GM23338 (cell line): ENCODE measurements at regions not wholly inside any gene's neighbourhood (a gene's known extent, or its start where the extent isn't known, plus 50 kb on each side); places are given as distances from the start of the nearest gene placed in this dataset.

Experiments used
- ATAC-seq: fragments of 200-7000 bp; cut with Tn5 transposase; 3 replicates; pipeline ENCODE4 v1.9.1; 2020
- DNase-seq: peaks from one replicate; pipeline ENCODE4 v3.0.0-alpha.2; 2015; ENCODE audit warnings: low spot score
- H2AFZ ChIP-seq: fragments of 200-600 bp; sonication (generic); 2 replicates; pipeline ENCODE4 v1.8.0; 2016; ENCODE audit warnings: antibody characterized with exemption, mild to moderate bottlenecking, moderate library complexity
- H3F3A ChIP-seq: fragments of 200-600 bp; sonication (generic); replicated peaks from 2 replicates; pipeline ENCODE4 v1.8.0; 2017; ENCODE audit warnings: antibody characterized with exemption, mixed run types, low read depth
- H3K27ac ChIP-seq: fragments of 200-600 bp; sonication (generic); 2 replicates; pipeline ENCODE4 v1.6.1; 2016; ENCODE audit warnings: low read depth
- H3K27me3 ChIP-seq: fragments of 200-600 bp; sonication (generic); 2 replicates; pipeline ENCODE4 v1.8.0; 2016; ENCODE audit warnings: mild to moderate bottlenecking, mixed run types, moderate library complexity; ENCODE audit not compliant: insufficient read depth
- H3K36me3 ChIP-seq: fragments of 200-600 bp; sonication (generic); 2 replicates; pipeline ENCODE4 v1.8.0; 2016; ENCODE audit warnings: mild to moderate bottlenecking; ENCODE audit not compliant: insufficient read depth
- H3K4me1 ChIP-seq: fragments of 200-600 bp; sonication (generic); 2 replicates; pipeline ENCODE4 v1.8.0; 2016; ENCODE audit warnings: mild to moderate bottlenecking, moderate library complexity; ENCODE audit not compliant: insufficient read depth
- H3K4me2 ChIP-seq: fragments of 200-600 bp; sonication (generic); 2 replicates; pipeline ENCODE4 v1.7.1; 2017; ENCODE audit warnings: mixed run types
- H3K4me3 ChIP-seq: fragments of 200-600 bp; sonication (generic); 2 replicates; pipeline ENCODE4 v1.6.1; 2016; ENCODE audit warnings: mixed run types
- H3K79me2 ChIP-seq: fragments of 200-600 bp; sonication (generic); replicated peaks from 2 replicates; pipeline ENCODE4 v1.8.0; 2017; ENCODE audit warnings: mild to moderate bottlenecking; ENCODE audit not compliant: insufficient read depth
- H3K9me2 ChIP-seq: fragments of 200-600 bp; sonication (generic); 2 replicates; pipeline ENCODE4 v1.8.0; 2017; ENCODE audit not compliant: insufficient read depth
- H4K20me1 ChIP-seq: fragments of 200-600 bp; sonication (generic); replicated peaks from 2 replicates; pipeline ENCODE4 v1.8.0; 2017; ENCODE audit warnings: mild to moderate bottlenecking; ENCODE audit not compliant: insufficient read depth
- H3K27ac Mint-ChIP-seq: 2 replicates; pipeline ENCODE4 v1.8.0; 2020; ENCODE audit warnings: inconsistent platforms, mild to moderate bottlenecking, moderate library complexity, mixed read lengths
- H3K27me3 Mint-ChIP-seq: 3 replicates; pipeline ENCODE4 v1.8.0; 2022; ENCODE audit warnings: low read depth, mild to moderate bottlenecking, moderate library complexity, mixed read lengths, inconsistent platforms; ENCODE audit not compliant: insufficient read depth, poor library complexity
- H3K36me3 Mint-ChIP-seq: 3 replicates; pipeline ENCODE4 v1.8.0; 2021; ENCODE audit warnings: low read depth, mild to moderate bottlenecking, inconsistent platforms, moderate library complexity, mixed read lengths
- H3K4me1 Mint-ChIP-seq: 3 replicates; pipeline ENCODE4 v1.8.0; 2020; ENCODE audit warnings: mild to moderate bottlenecking, inconsistent platforms, mixed read lengths
- H3K4me3 Mint-ChIP-seq: 3 replicates; pipeline ENCODE4 v1.8.0; 2021; ENCODE audit warnings: moderate library complexity, mild to moderate bottlenecking, inconsistent platforms, mixed read lengths
- H3K9me3 Mint-ChIP-seq: 3 replicates; pipeline ENCODE4 v1.8.0; 2020; ENCODE audit warnings: moderate library complexity, mild to moderate bottlenecking, inconsistent platforms, mixed read lengths
- NANOG ChIP-seq: IDR thresholded peaks from 2 replicates; pipeline ENCODE4 v1.6.1; 2016; ENCODE audit warnings: antibody characterized with exemption, borderline replicate concordance
- STAT1 ChIP-seq: IDR thresholded peaks from one replicate; pipeline ENCODE4 v1.6.1; 2016; ENCODE audit warnings: antibody characterized with exemption; ENCODE audit not compliant: unreplicated experiment
- ZNF331 ChIP-seq: fragments of 250-450 bp; sonication (Bioruptor Pico); IDR thresholded peaks from 2 replicates; pipeline ENCODE4 v1.5.0; 2020; ENCODE audit warnings: low read depth, mild to moderate bottlenecking, moderate library complexity
- TF ChIP-seq, protein P1 (sequence below): IDR thresholded peaks from one replicate; pipeline ENCODE4 v1.6.1; 2018; ENCODE audit warnings: antibody characterized with exemption; ENCODE audit not compliant: unreplicated experiment
- TF ChIP-seq, protein P2 (sequence below): fragments of 250-450 bp; sonication (Bioruptor Pico); IDR thresholded peaks from 2 replicates; pipeline ENCODE4 v1.5.0; 2020; ENCODE audit warnings: mild to moderate bottlenecking, moderate library complexity
- TF ChIP-seq, protein P3 (sequence below), 2 experiments: fragments of 200-600 bp in 1 of 2; sonication (generic) in 1 of 2; conservative IDR thresholded peaks; 2 replicates each; pipeline versions ENCODE4 v1.5.1 to v1.6.1; 2016 to 2017; ENCODE audit warnings: antibody characterized with exemption in 2 of 2, low read depth in 2 of 2, mild to moderate bottlenecking in 2 of 2, moderate library complexity in 1 of 2

DNA sequence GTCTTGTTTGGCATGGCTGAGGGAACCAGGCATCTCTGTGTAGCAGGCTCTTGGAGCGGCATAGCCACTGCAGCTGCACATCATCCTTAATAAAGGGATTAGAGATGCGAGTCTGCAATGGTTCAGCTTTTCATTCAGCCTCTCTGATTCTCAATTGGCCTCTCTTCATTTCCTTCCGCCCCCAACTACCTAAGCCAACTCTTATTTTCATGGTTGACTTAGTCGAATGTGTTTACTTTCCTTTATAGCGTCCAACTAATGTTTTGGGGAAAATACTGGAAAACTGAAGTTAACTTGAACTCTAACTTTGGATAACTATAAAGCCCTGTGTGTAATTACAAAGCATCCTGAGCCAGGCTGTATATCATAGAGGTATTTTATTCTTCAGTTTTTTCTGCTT, 202.2 kb upstream of the KIAA1217 start:
- no peaks in the 10 kb centered on the region for H3F3A ChIP-seq
- H4K20me1 ChIP-seq = no peaks in the 10 kb centered on the region
- Mint-ChIP-seq H3K27me3 (no peaks in the 10 kb centered on the region), H3K36me3 (no peaks in the 10 kb centered on the region), H3K4me1 (peaks cover 17% of the 10 kb centered on the region; the same call in 2 of the 3 replicates), H3K9me3 (no peaks in the 10 kb centered on the region), H3K4me3 (no peak overlapping the region), H3K27ac (no peak overlapping the region)
- DNase-seq = no peak
- no peak for ATAC-seq
- H3K27ac ChIP-seq = no peak overlapping the region
- no peaks in the 10 kb centered on the region for H3K36me3 ChIP-seq
- H2AFZ ChIP-seq = no peak overlapping the region
- no peaks in the 10 kb centered on the region for H3K27me3 ChIP-seq
- H3K9me2 ChIP-seq = no peaks in the 10 kb centered on the region
- TF ChIP-seq, protein P1, sequence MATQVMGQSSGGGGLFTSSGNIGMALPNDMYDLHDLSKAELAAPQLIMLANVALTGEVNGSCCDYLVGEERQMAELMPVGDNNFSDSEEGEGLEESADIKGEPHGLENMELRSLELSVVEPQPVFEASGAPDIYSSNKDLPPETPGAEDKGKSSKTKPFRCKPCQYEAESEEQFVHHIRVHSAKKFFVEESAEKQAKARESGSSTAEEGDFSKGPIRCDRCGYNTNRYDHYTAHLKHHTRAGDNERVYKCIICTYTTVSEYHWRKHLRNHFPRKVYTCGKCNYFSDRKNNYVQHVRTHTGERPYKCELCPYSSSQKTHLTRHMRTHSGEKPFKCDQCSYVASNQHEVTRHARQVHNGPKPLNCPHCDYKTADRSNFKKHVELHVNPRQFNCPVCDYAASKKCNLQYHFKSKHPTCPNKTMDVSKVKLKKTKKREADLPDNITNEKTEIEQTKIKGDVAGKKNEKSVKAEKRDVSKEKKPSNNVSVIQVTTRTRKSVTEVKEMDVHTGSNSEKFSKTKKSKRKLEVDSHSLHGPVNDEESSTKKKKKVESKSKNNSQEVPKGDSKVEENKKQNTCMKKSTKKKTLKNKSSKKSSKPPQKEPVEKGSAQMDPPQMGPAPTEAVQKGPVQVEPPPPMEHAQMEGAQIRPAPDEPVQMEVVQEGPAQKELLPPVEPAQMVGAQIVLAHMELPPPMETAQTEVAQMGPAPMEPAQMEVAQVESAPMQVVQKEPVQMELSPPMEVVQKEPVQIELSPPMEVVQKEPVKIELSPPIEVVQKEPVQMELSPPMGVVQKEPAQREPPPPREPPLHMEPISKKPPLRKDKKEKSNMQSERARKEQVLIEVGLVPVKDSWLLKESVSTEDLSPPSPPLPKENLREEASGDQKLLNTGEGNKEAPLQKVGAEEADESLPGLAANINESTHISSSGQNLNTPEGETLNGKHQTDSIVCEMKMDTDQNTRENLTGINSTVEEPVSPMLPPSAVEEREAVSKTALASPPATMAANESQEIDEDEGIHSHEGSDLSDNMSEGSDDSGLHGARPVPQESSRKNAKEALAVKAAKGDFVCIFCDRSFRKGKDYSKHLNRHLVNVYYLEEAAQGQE = no peak
- no peaks in the 10 kb centered on the region for H3K79me2 ChIP-seq
- H3K4me2 ChIP-seq = no peak overlapping the region
- no peak overlapping the region for H3K4me3 ChIP-seq
- peaks cover 8% of the 10 kb centered on the region for H3K4me1 ChIP-seq

DNA sequence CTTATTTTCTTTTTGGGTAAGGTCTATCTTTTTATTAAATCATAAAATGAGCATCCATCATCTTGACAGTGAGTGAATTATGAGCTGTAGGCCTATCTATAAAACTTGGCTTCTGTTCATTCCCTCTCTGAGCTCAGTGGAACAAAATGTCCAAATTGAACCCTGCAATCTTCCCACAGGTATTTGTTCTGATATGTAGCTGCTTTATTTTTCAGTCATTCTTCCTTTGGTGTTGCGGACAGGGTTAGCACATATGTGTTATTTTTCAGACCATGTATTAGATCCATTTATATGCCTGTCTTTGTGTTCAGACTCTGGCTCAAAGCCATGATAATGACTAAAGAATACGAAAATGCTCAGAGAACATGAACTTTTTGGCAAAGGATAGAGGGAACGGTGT, 201.6 kb upstream of the KIAA1217 start:
- no peaks in the 10 kb centered on the region for H4K20me1 ChIP-seq
- ATAC-seq = no peak
- no peaks in the 10 kb centered on the region for H3K79me2 ChIP-seq
- Mint-ChIP-seq H3K27ac (no peak overlapping the region), H3K27me3 (no peaks in the 10 kb centered on the region), H3K4me3 (no peak overlapping the region), H3K36me3 (no peaks in the 10 kb centered on the region), H3K9me3 (no peaks in the 10 kb centered on the region), H3K4me1 (peaks cover 21% of the 10 kb centered on the region; the same call in 2 of the 3 replicates)
- no peak overlapping the region for H3K27ac ChIP-seq
- DNase-seq = no peak
- no peak overlapping the region for H3K4me2 ChIP-seq
- no peaks in the 10 kb centered on the region for H3F3A ChIP-seq
- H3K27me3 ChIP-seq = no peaks in the 10 kb centered on the region
- H2AFZ ChIP-seq = no peak overlapping the region
- no peaks in the 10 kb centered on the region for H3K9me2 ChIP-seq
- no peaks in the 10 kb centered on the region for H3K36me3 ChIP-seq
- peaks cover 8% of the 10 kb centered on the region for H3K4me1 ChIP-seq
- no peak overlapping the region for H3K4me3 ChIP-seq
- TF ChIP-seq NANOG = no peak
- no peak for TF ChIP-seq ZNF331 (CRISPR knock-in tag)
- TF ChIP-seq, protein P2, sequence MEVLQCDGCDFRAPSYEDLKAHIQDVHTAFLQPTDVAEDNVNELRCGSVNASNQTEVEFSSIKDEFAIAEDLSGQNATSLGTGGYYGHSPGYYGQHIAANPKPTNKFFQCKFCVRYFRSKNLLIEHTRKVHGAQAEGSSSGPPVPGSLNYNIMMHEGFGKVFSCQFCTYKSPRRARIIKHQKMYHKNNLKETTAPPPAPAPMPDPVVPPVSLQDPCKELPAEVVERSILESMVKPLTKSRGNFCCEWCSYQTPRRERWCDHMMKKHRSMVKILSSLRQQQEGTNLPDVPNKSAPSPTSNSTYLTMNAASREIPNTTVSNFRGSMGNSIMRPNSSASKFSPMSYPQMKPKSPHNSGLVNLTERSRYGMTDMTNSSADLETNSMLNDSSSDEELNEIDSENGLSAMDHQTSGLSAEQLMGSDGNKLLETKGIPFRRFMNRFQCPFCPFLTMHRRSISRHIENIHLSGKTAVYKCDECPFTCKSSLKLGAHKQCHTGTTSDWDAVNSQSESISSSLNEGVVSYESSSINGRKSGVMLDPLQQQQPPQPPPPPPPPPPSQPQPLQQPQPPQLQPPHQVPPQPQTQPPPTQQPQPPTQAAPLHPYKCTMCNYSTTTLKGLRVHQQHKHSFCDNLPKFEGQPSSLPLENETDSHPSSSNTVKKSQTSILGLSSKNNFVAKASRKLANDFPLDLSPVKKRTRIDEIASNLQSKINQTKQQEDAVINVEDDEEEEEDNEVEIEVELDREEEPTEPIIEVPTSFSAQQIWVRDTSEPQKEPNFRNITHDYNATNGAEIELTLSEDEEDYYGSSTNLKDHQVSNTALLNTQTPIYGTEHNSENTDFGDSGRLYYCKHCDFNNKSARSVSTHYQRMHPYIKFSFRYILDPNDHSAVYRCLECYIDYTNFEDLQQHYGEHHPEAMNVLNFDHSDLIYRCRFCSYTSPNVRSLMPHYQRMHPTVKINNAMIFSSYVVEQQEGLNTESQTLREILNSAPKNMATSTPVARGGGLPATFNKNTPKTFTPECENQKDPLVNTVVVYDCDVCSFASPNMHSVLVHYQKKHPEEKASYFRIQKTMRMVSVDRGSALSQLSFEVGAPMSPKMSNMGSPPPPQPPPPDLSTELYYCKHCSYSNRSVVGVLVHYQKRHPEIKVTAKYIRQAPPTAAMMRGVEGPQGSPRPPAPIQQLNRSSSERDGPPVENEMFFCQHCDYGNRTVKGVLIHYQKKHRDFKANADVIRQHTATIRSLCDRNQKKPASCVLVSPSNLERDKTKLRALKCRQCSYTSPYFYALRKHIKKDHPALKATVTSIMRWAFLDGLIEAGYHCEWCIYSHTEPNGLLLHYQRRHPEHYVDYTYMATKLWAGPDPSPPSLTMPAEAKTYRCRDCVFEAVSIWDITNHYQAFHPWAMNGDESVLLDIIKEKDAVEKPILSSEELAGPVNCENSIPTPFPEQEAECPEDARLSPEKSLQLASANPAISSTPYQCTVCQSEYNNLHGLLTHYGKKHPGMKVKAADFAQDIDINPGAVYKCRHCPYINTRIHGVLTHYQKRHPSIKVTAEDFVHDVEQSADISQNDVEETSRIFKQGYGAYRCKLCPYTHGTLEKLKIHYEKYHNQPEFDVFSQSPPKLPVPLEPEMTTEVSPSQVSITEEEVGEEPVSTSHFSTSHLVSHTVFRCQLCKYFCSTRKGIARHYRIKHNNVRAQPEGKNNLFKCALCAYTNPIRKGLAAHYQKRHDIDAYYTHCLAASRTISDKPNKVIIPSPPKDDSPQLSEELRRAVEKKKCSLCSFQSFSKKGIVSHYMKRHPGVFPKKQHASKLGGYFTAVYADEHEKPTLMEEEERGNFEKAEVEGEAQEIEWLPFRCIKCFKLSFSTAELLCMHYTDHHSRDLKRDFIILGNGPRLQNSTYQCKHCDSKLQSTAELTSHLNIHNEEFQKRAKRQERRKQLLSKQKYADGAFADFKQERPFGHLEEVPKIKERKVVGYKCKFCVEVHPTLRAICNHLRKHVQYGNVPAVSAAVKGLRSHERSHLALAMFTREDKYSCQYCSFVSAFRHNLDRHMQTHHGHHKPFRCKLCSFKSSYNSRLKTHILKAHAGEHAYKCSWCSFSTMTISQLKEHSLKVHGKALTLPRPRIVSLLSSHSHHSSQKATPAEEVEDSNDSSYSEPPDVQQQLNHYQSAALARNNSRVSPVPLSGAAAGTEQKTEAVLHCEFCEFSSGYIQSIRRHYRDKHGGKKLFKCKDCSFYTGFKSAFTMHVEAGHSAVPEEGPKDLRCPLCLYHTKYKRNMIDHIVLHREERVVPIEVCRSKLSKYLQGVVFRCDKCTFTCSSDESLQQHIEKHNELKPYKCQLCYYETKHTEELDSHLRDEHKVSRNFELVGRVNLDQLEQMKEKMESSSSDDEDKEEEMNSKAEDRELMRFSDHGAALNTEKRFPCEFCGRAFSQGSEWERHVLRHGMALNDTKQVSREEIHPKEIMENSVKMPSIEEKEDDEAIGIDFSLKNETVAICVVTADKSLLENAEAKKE (CRISPR knock-in tag) = no peak
- no peak for TF ChIP-seq STAT1
- TF ChIP-seq, protein P3, sequence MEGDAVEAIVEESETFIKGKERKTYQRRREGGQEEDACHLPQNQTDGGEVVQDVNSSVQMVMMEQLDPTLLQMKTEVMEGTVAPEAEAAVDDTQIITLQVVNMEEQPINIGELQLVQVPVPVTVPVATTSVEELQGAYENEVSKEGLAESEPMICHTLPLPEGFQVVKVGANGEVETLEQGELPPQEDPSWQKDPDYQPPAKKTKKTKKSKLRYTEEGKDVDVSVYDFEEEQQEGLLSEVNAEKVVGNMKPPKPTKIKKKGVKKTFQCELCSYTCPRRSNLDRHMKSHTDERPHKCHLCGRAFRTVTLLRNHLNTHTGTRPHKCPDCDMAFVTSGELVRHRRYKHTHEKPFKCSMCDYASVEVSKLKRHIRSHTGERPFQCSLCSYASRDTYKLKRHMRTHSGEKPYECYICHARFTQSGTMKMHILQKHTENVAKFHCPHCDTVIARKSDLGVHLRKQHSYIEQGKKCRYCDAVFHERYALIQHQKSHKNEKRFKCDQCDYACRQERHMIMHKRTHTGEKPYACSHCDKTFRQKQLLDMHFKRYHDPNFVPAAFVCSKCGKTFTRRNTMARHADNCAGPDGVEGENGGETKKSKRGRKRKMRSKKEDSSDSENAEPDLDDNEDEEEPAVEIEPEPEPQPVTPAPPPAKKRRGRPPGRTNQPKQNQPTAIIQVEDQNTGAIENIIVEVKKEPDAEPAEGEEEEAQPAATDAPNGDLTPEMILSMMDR (conservative IDR thresholded peaks at IDR 0.05; ENCODE audit: low read depth in 2 of 2) = no peak
